T-helper 2 cell treated with Interferon-gamma antibody and Interleukin-4, amounts not matched to agents 5 μg/mL and 100 μg/mL, for 36 hours (primary cell): ENCODE measurements at regions not wholly inside any gene's neighbourhood (a gene's known extent, or its start where the extent isn't known, plus 50 kb on each side); places are given as distances from the start of the nearest gene placed in this dataset.
"Not testable (repeated sequence)": the region's sequence is repeated elsewhere in the genome, so short reads cannot be mapped to it uniquely, and the experiment has no call there.

Experiments
- DNase-seq: peaks from one replicate; pipeline ENCODE4 v3.0.0; 2021; ENCODE audit warnings: low spot score
- H3K27ac Mint-ChIP-seq: one replicate; pipeline ENCODE4 v1.8.0; 2021; ENCODE audit warnings: mild to moderate bottlenecking, mixed read lengths
- H3K27me3 Mint-ChIP-seq: one replicate; pipeline ENCODE4 v1.8.0; 2021; ENCODE audit warnings: low read depth, mixed read lengths
- H3K36me3 Mint-ChIP-seq: one replicate; pipeline ENCODE4 v1.8.0; 2021; ENCODE audit warnings: low read depth, mixed read lengths
- H3K4me1 Mint-ChIP-seq: one replicate; pipeline ENCODE4 v1.8.0; 2021; ENCODE audit warnings: low read depth, mixed read lengths
- H3K4me3 Mint-ChIP-seq: one replicate; pipeline ENCODE4 v1.8.0; 2022; ENCODE audit warnings: mild to moderate bottlenecking, moderate library complexity, mixed read lengths
- H3K9me3 Mint-ChIP-seq: one replicate; pipeline ENCODE4 v1.8.0; 2021; ENCODE audit warnings: mixed read lengths

DNA sequence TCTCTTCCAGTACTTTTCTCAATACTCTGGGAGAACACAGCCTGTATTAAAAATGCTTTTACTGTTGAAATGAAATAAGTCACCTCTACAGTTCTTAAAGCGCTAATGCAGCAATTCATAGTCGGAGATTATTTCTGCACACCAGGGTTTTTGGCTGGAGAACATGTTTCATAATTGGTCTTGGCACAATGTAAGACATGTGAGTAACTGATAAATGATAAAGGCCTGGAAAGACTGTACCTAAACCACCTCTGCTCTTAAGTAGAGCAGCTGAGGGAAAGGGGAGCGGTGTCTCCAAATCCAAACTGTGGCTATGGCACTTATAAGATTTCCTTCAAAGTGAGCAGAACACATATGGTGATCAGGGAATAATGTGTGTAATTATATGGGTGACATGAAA is 390.3 kb upstream of the MBL2 start:
- no peaks in the 10 kb centered on the region for H3K36me3 Mint-ChIP-seq
- no peak for DNase-seq
- peaks cover 8% of the 10 kb centered on the region for H3K9me3 Mint-ChIP-seq
- no peak overlapping the region for H3K4me3 Mint-ChIP-seq
- no peak overlapping the region for H3K27ac Mint-ChIP-seq
- H3K27me3 Mint-ChIP-seq = no peaks in the 10 kb centered on the region
- no peaks in the 10 kb centered on the region for H3K4me1 Mint-ChIP-seq

DNA sequence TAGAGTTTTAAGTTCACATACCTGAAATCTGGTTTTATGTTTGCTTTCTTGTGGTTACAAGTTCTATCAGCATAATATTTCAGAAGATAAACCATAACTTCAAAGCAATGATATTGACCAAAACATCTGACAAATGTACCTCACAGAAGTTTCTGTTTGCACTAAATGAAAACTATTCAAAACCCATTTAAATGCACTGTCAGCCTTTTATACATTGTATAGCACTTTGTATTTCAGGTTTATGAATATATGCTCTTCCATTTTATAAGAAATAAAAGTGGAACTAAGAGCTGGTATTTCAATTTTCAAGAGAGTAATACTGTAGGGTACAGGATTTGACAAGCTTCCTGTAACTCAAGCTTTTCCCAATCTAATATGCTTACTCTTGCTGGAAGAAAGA is 388.6 kb upstream of the MBL2 start:
- Mint-ChIP-seq H3K27ac (no peak overlapping the region), H3K9me3 (peaks cover 11% of the 10 kb centered on the region), H3K4me1 (no peaks in the 10 kb centered on the region)

DNA sequence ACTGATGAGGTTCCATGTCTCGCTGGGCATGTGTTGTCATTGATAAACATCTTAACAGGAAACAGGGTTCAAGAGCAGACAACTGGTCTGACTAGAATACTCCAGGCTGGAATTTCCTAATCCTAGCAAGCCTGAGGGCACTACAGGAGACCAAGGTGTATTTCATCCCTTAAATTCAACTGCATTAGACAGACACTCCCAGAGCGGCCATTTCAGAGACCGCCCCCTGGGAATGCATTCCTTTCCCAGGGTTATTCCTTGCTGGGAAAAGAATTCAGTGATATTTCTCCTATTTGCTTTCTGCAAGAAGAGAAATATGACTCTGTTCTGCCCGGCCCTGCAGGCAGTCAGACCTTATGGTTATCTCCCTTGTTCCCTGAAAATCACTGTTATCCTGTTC is 383.1 kb upstream of the MBL2 start:
- H3K27ac Mint-ChIP-seq, DNase-seq, H3K36me3 Mint-ChIP-seq, H3K4me1 Mint-ChIP-seq, H3K4me3 Mint-ChIP-seq, H3K27me3 Mint-ChIP-seq: not testable (repeated sequence)
- peaks cover 16% of the 10 kb centered on the region for H3K9me3 Mint-ChIP-seq

More for the DNA sequence above, 388.6 kb upstream of the MBL2 start:
- DNase-seq = no peak
- Mint-ChIP-seq H3K4me3 (no peak overlapping the region), H3K36me3 (no peaks in the 10 kb centered on the region), H3K27me3 (no peaks in the 10 kb centered on the region)

DNA sequence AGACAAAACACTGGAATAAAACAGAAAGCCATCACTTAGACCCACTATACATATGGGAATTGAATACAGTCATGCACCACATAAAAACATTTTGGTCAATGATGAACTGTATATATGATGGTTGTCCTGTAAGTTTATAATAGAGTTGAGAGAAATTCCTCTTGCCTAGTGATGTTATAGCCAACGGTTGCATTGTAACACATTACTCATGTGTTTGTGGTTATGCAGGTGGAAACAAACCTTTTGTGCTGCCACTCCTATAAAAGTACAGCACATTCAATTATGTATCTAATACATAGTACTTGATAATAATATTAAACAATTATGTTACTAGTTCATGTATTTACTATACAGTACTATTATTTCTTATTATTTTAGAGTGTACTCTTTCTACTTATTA is 381.2 kb upstream of the MBL2 start:
- Mint-ChIP-seq H3K9me3 (peaks cover 16% of the 10 kb centered on the region), H3K36me3 (no peaks in the 10 kb centered on the region), H3K4me3 (no peak overlapping the region), H3K27me3 (no peaks in the 10 kb centered on the region), H3K4me1 (no peaks in the 10 kb centered on the region), H3K27ac (no peak overlapping the region)
- DNase-seq = no peak

DNA sequence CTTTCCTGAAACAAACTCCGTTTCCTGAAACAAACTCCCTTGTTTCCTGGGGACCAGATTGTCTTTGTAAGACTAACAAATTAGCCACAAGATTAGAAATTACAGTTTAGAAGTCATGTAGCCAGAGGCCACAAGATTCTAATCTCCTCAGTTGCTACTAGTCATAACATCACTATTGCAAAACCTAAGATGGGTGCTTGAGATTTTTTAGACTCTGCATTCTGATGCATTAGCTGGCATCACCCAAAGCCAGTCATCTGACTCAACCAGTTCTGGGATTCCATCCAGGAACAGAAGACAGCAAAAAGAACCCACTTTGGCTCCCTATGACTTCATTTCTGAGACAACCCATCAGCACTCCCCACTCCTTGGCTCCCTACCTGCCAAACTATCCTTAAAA is 367.9 kb upstream of the MBL2 start:
- Mint-ChIP-seq H3K4me1 (no peaks in the 10 kb centered on the region), H3K27ac (no peak overlapping the region), H3K36me3 (no peaks in the 10 kb centered on the region), H3K9me3 (peaks cover 24% of the 10 kb centered on the region), H3K4me3 (no peak overlapping the region), H3K27me3 (no peaks in the 10 kb centered on the region)
- DNase-seq = no peak

DNA sequence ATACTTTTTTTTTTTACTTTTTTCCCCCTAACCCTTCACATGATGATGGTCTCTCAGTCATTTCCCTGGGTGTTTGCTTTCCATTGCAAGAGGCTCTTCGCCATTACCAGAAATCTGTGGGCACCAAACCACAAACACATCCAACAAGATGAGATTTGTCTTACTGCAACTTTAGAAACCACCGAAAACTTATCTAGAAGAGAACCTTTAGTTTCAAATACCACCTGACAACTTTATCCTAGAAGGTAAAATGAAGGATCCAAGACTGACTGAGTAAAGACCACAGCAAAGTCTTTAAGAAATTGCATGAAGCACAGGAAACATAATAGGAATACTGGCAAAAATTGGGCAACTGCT is 363.3 kb upstream of the MBL2 start:
- no peak overlapping the region for H3K27ac Mint-ChIP-seq
- H3K4me1 Mint-ChIP-seq = no peaks in the 10 kb centered on the region
- no peaks in the 10 kb centered on the region for H3K27me3 Mint-ChIP-seq
- H3K4me3 Mint-ChIP-seq = no peak overlapping the region
- no peaks in the 10 kb centered on the region for H3K36me3 Mint-ChIP-seq
- H3K9me3 Mint-ChIP-seq = peaks cover 12% of the 10 kb centered on the region
- DNase-seq = no peak

DNA sequence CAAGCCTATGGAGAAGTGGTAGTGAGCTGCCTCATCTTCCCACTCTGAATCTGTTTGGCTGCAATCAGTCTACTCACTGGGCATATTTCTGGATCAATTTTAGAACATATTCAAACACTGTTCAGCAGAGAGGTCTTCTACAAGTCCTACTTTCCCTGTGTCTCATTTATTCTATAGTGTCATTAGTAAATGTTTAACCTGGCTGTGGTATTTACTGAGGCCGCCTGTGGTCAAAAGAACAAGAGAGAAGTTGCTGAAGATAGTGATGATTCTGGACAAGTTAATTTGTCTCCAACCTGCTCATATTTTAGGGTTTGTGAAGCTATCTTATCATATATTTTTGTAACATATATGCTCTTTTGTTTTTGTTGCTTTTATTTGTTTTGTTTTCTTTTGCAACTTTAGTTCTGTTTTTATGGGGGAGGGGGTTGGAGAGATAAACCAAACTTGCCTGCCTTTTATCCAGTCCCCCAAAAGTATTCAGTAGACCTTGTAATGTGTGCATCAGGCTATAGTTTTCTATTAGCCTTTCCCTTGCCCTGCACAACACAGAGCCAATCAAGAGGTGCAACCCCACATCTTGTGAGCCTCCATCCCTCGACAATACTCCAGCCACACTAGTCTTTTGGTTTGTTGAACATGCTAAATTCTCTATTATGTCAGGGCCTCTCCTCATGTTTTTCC is 362.8 kb upstream of the MBL2 start:
- Mint-ChIP-seq H3K27ac (no peak overlapping the region), H3K4me3 (no peak overlapping the region), H3K9me3 (peaks cover 9% of the 10 kb centered on the region), H3K27me3 (no peaks in the 10 kb centered on the region), H3K4me1 (no peaks in the 10 kb centered on the region), H3K36me3 (no peaks in the 10 kb centered on the region)
- DNase-seq = no peak

DNA sequence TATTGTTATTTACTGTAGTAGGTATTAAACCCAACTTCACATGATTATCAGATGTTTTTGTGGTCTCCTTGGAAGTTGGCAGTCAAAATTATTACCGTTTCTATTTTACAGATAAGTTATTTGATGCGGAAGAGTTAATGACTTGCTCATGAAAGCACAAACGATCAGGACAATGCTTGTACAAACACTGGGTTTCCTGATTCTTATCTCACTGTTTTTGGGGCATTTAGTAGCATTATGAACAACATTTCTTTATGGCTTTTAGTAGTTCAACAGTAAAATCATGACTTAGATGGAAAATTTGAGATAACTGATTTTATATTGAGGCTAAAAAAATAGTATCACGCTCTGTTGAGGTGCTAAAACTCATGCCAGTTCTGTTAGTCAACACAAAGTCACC is 361.5 kb upstream of the MBL2 start:
- Mint-ChIP-seq H3K4me3 (no peak overlapping the region), H3K27ac (no peak overlapping the region), H3K9me3 (peaks cover 3% of the 10 kb centered on the region), H3K27me3 (no peaks in the 10 kb centered on the region), H3K4me1 (no peaks in the 10 kb centered on the region), H3K36me3 (no peaks in the 10 kb centered on the region)
- DNase-seq = no peak

DNA sequence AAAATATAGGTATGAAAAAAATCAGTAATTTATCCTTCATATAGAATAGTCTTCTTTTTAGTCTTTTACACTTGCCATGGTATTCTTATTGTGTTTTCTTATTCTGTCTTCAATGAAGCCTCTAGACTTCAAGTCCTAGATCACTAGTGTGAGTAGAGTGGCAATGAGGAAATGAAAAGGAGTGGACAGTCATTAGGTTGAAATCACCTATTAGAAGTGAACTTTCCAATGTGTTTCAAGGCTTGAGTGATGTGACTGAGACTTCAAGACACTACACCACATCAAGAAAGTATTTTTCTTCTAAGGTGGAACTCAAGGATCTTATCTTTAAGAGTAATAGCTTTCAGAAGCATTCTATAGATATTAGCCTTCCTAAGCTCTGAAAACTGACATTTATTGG is 357.8 kb upstream of the MBL2 start:
- peaks cover 4% of the 10 kb centered on the region for H3K9me3 Mint-ChIP-seq
- H3K27ac Mint-ChIP-seq = no peak overlapping the region
- no peak for DNase-seq
- H3K27me3 Mint-ChIP-seq = no peaks in the 10 kb centered on the region
- no peak overlapping the region for H3K4me3 Mint-ChIP-seq
- no peaks in the 10 kb centered on the region for H3K36me3 Mint-ChIP-seq
- no peaks in the 10 kb centered on the region for H3K4me1 Mint-ChIP-seq

DNA sequence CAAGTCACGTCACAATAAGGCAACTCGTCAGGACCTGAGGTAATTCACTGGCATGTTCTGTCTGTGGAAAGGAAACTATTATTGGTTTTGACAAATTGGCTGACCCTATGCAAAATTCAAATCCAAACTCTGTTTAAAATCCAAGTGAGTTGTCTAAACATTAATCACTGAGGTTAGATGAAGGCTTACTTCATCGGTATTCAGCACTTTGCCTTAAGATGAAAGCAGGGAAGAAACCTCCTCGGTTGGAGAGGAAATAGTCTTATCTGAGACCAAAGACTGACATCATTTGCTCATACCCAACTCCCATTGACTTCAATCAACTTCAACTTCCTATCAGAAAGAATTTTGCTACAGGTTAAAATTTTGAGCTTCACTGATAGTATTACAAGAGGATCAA is 355.1 kb upstream of the MBL2 start:
- Mint-ChIP-seq H3K27ac (no peak overlapping the region), H3K9me3 (peaks cover 4% of the 10 kb centered on the region), H3K4me1 (no peaks in the 10 kb centered on the region), H3K27me3 (no peaks in the 10 kb centered on the region), H3K4me3 (no peak overlapping the region), H3K36me3 (no peaks in the 10 kb centered on the region)
- no peak for DNase-seq

DNA sequence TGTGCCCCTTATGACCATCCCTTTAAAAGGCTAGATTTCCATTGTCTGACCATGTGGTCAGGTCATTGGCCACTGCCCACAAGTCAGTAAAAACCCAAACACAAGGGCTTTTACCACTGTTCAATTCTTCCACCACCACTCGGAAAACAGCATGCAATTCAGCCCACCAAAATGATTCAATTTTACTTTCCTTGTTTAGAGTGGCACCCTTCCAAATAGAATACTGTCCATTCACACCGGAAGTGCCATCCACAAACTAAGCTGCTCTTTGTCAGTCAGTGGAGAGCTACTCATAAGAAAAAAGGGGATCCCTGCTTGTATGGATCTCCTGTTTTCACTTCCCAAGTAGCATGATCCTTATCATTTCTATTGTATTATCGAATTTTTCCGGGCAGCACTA is 350.7 kb upstream of the MBL2 start:
- no peak overlapping the region for H3K27ac Mint-ChIP-seq
- H3K4me3 Mint-ChIP-seq = no peak overlapping the region
- no peak for DNase-seq
- peaks cover 8% of the 10 kb centered on the region for H3K9me3 Mint-ChIP-seq
- H3K4me1 Mint-ChIP-seq = no peaks in the 10 kb centered on the region
- H3K36me3 Mint-ChIP-seq = no peaks in the 10 kb centered on the region
- no peaks in the 10 kb centered on the region for H3K27me3 Mint-ChIP-seq

DNA sequence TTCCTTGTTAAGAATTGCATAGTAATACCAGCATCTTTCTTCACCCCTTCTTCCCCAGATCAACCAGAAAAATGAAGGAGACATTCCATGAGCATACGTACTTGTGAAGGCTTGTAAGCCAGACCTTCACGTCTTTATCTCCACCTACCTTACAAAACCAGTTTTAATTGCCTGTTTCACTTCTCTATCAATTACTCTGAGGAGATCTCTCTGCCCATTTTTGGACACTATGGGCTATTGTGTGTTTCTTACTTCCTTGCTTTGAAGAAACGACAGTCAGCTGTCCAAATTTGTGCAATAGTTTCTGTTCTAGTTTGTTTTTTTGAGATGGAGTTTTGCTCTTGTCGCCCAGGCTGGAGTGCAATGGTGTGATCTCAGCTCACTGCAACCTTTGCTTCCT is 349.7 kb upstream of the MBL2 start:
- no peak overlapping the region for H3K4me3 Mint-ChIP-seq
- H3K4me1 Mint-ChIP-seq = no peaks in the 10 kb centered on the region
- H3K27me3 Mint-ChIP-seq = no peaks in the 10 kb centered on the region
- DNase-seq = no peak
- no peaks in the 10 kb centered on the region for H3K36me3 Mint-ChIP-seq
- H3K9me3 Mint-ChIP-seq = peaks cover 8% of the 10 kb centered on the region
- H3K27ac Mint-ChIP-seq = no peak overlapping the region

DNA sequence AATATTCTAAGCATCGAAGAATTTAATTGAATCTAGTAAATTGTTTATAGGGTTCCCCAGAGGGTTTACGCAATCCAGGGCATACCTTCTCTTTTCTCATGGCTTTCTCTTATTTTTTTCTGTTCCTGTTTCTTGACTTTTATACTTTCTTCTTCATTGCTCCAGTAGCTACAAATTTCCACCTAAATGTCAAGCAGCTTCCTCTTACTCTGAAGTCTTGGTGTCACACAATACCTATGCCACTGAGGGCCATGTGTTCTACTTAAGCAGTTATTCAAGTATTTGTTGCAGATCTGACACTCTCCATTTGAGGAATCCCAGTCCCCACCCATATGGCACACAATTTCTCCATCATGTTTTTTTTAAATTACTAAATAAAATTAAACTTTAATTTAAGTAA is 343.1 kb upstream of the MBL2 start:
- Mint-ChIP-seq H3K36me3 (no peaks in the 10 kb centered on the region), H3K27ac (no peak overlapping the region), H3K9me3 (peaks cover 31% of the 10 kb centered on the region), H3K4me3 (no peak overlapping the region), H3K4me1 (peaks cover under 1% of the 10 kb centered on the region), H3K27me3 (no peaks in the 10 kb centered on the region)
- DNase-seq = no peak

DNA sequence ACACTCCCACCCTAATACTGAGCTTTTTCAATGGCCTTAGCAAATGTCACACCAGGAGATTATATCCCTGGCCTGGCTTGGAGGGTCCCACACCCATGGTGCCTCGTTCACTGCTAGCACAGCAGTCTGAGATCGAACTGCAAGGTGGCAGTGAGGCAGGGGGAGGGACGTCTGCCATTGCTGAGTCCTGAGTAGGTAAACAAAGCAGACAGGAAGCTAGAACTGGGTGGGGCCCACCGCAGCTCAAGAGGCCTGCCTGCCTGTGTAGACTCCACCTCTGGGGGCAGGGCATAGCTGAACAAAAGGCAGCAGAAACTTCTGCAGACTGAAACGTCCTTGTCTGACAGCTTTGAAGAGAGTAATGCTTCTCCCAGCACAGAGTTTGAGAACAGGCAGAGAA is 338.9 kb upstream of the MBL2 start:
- no peak for DNase-seq
- peaks cover 2% of the 10 kb centered on the region for H3K4me1 Mint-ChIP-seq
- no peaks in the 10 kb centered on the region for H3K36me3 Mint-ChIP-seq
- no peak overlapping the region for H3K27ac Mint-ChIP-seq
- no peak overlapping the region for H3K4me3 Mint-ChIP-seq
- H3K27me3 Mint-ChIP-seq = no peaks in the 10 kb centered on the region
- H3K9me3 Mint-ChIP-seq = peaks cover 35% of the 10 kb centered on the region

DNA sequence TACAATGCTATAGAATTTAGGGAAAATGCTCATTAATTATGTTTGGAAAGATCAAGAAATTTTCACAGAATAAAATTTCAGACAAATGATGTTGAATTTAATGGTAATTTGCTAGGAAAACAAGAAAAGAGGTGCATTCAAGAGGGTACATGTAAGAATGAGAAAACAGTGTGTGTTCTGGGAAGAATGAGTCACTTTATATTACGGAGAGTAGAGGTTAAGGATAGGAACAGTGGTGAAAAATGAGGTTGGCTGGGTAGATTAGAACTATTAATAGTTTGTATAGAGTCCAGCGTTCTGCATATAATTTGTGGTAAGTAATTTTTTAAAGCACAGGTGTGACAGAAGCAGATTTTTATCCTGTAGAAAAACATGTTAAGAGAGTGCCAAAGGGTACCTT is 336.7 kb upstream of the MBL2 start:
- H3K4me3 Mint-ChIP-seq = no peak overlapping the region
- H3K9me3 Mint-ChIP-seq = peaks cover 21% of the 10 kb centered on the region
- H3K36me3 Mint-ChIP-seq = no peaks in the 10 kb centered on the region
- no peak for DNase-seq
- no peak overlapping the region for H3K27ac Mint-ChIP-seq
- H3K27me3 Mint-ChIP-seq = no peaks in the 10 kb centered on the region
- peaks cover 2% of the 10 kb centered on the region for H3K4me1 Mint-ChIP-seq
